ENCODE measurements at regions not wholly inside any gene's neighbourhood (a gene's known extent, or its start where the extent isn't known, plus 50 kb on each side); places are given as distances from the start of the nearest gene placed in this dataset.

GRCh38 chr4:34732176-34732950, 1512.0 kb downstream of the ARAP2 start:
- POLR2A ChIA-PET: no interaction called here
- TF ChIP-seq, protein P1, sequence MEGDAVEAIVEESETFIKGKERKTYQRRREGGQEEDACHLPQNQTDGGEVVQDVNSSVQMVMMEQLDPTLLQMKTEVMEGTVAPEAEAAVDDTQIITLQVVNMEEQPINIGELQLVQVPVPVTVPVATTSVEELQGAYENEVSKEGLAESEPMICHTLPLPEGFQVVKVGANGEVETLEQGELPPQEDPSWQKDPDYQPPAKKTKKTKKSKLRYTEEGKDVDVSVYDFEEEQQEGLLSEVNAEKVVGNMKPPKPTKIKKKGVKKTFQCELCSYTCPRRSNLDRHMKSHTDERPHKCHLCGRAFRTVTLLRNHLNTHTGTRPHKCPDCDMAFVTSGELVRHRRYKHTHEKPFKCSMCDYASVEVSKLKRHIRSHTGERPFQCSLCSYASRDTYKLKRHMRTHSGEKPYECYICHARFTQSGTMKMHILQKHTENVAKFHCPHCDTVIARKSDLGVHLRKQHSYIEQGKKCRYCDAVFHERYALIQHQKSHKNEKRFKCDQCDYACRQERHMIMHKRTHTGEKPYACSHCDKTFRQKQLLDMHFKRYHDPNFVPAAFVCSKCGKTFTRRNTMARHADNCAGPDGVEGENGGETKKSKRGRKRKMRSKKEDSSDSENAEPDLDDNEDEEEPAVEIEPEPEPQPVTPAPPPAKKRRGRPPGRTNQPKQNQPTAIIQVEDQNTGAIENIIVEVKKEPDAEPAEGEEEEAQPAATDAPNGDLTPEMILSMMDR (IDR thresholded peaks at IDR 0.05; ENCODE audit: control extremely low read depth, extremely low read depth, low read depth, missing control alignments): no peak
- DNase-seq (ENCODE audit: extremely low spot score): no peak
- CTCF ChIA-PET: no interaction called here

GRCh38 chr4:34733185-34733941, 1511.0 kb downstream of the ARAP2 start:
- DNase-seq (ENCODE audit: extremely low spot score): no peak
- TF ChIP-seq, protein P1 (IDR thresholded peaks at IDR 0.05; ENCODE audit: control extremely low read depth, extremely low read depth, low read depth, missing control alignments): no peak
- ChIA-PET POLR2A (no interaction called here), CTCF (interaction anchor here (0.6 to 1.3 kb wide), 2 partner anchors 12 to 13 kb away, joined by 3 to 4 read pairs; no protein-coding TSS in a partner anchor)

DNA sequence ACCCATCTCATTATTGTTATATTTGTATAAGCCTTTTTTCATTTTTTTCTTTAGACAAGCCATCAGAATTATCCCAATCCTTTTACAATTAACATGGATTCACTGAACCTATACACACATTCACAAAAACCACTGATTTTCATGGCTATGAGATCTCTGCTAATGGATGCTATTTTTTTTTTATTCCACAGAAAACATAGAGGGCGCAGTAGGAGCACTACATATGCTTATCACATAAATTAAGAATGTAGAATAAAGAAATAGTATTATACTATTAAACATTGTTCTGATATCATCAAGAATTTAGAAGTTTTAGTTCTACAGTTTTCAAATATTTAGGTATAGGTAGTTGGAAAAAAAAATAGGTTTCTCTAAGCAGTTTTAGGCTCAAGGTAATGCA, 1477.4 kb downstream of the ARAP2 start:
- ChIA-PET CTCF (no interaction called here), POLR2A (no interaction called here)
- TF ChIP-seq, protein P1 (IDR thresholded peaks at IDR 0.05; ENCODE audit: control extremely low read depth, extremely low read depth, low read depth, missing control alignments): no peak
- no peak for DNase-seq (ENCODE audit: extremely low spot score)

GRCh38 chr4:34767407-34767806, 1476.9 kb downstream of the ARAP2 start:
- DNase-seq (ENCODE audit: extremely low spot score): no peak
- CTCF ChIA-PET: no interaction called here
- TF ChIP-seq, protein P1 (IDR thresholded peaks at IDR 0.05; ENCODE audit: control extremely low read depth, extremely low read depth, low read depth, missing control alignments): no peak
- POLR2A ChIA-PET: no interaction called here

GRCh38 chr4:34771632-34772031, 1472.7 kb downstream of the ARAP2 start:
- CTCF ChIA-PET: interaction anchor here (1.1 kb wide), 1 partner anchor 15 kb away, joined by 3 read pairs; no protein-coding TSS in a partner anchor
- no peak for DNase-seq (ENCODE audit: extremely low spot score)
- POLR2A ChIA-PET: no interaction called here
- TF ChIP-seq, protein P1 (IDR thresholded peaks at IDR 0.05; ENCODE audit: control extremely low read depth, extremely low read depth, low read depth, missing control alignments): no peak

- POLR2A ChIA-PET: no interaction called here
- TF ChIP-seq, protein P1 (IDR thresholded peaks at IDR 0.05; ENCODE audit: control extremely low read depth, extremely low read depth, low read depth, missing control alignments): no peak
- CTCF ChIA-PET: interaction anchor here (1.0 kb wide), 1 partner anchor 10 kb away, joined by 3 read pairs; no protein-coding TSS in a partner anchor
- DNase-seq (ENCODE audit: extremely low spot score): no peak
Measured at GRCh38 chr4:34790131-34790530, 1454.2 kb downstream of the ARAP2 start.
